GM23338 (cell line): ENCODE measurements at regions not wholly inside any gene's neighbourhood (a gene's known extent, or its start where the extent isn't known, plus 50 kb on each side); places are given as distances from the start of the nearest gene placed in this dataset.

Experiments
- ATAC-seq: fragments of 200-7000 bp; cut with Tn5 transposase; 3 replicates; pipeline ENCODE4 v1.9.1; 2020
- DNase-seq: peaks from one replicate; pipeline ENCODE4 v3.0.0-alpha.2; 2015; ENCODE audit warnings: low spot score
- H2AFZ ChIP-seq: fragments of 200-600 bp; sonication (generic); 2 replicates; pipeline ENCODE4 v1.8.0; 2016; ENCODE audit warnings: antibody characterized with exemption, mild to moderate bottlenecking, moderate library complexity
- H3F3A ChIP-seq: fragments of 200-600 bp; sonication (generic); replicated peaks from 2 replicates; pipeline ENCODE4 v1.8.0; 2017; ENCODE audit warnings: antibody characterized with exemption, mixed run types, low read depth
- H3K27ac ChIP-seq: fragments of 200-600 bp; sonication (generic); 2 replicates; pipeline ENCODE4 v1.6.1; 2016; ENCODE audit warnings: low read depth
- H3K27me3 ChIP-seq: fragments of 200-600 bp; sonication (generic); 2 replicates; pipeline ENCODE4 v1.8.0; 2016; ENCODE audit warnings: mild to moderate bottlenecking, mixed run types, moderate library complexity; ENCODE audit not compliant: insufficient read depth
- H3K36me3 ChIP-seq: fragments of 200-600 bp; sonication (generic); 2 replicates; pipeline ENCODE4 v1.8.0; 2016; ENCODE audit warnings: mild to moderate bottlenecking; ENCODE audit not compliant: insufficient read depth
- H3K4me1 ChIP-seq: fragments of 200-600 bp; sonication (generic); 2 replicates; pipeline ENCODE4 v1.8.0; 2016; ENCODE audit warnings: mild to moderate bottlenecking, moderate library complexity; ENCODE audit not compliant: insufficient read depth
- H3K4me2 ChIP-seq: fragments of 200-600 bp; sonication (generic); 2 replicates; pipeline ENCODE4 v1.7.1; 2017; ENCODE audit warnings: mixed run types
- H3K4me3 ChIP-seq: fragments of 200-600 bp; sonication (generic); 2 replicates; pipeline ENCODE4 v1.6.1; 2016; ENCODE audit warnings: mixed run types
- H3K79me2 ChIP-seq: fragments of 200-600 bp; sonication (generic); replicated peaks from 2 replicates; pipeline ENCODE4 v1.8.0; 2017; ENCODE audit warnings: mild to moderate bottlenecking; ENCODE audit not compliant: insufficient read depth
- H3K9me2 ChIP-seq: fragments of 200-600 bp; sonication (generic); 2 replicates; pipeline ENCODE4 v1.8.0; 2017; ENCODE audit not compliant: insufficient read depth
- H4K20me1 ChIP-seq: fragments of 200-600 bp; sonication (generic); replicated peaks from 2 replicates; pipeline ENCODE4 v1.8.0; 2017; ENCODE audit warnings: mild to moderate bottlenecking; ENCODE audit not compliant: insufficient read depth
- H3K27ac Mint-ChIP-seq: 2 replicates; pipeline ENCODE4 v1.8.0; 2020; ENCODE audit warnings: inconsistent platforms, mild to moderate bottlenecking, moderate library complexity, mixed read lengths
- H3K27me3 Mint-ChIP-seq: 3 replicates; pipeline ENCODE4 v1.8.0; 2022; ENCODE audit warnings: low read depth, mild to moderate bottlenecking, moderate library complexity, mixed read lengths, inconsistent platforms; ENCODE audit not compliant: insufficient read depth, poor library complexity
- H3K36me3 Mint-ChIP-seq: 3 replicates; pipeline ENCODE4 v1.8.0; 2021; ENCODE audit warnings: low read depth, mild to moderate bottlenecking, inconsistent platforms, moderate library complexity, mixed read lengths
- H3K4me1 Mint-ChIP-seq: 3 replicates; pipeline ENCODE4 v1.8.0; 2020; ENCODE audit warnings: mild to moderate bottlenecking, inconsistent platforms, mixed read lengths
- H3K4me3 Mint-ChIP-seq: 3 replicates; pipeline ENCODE4 v1.8.0; 2021; ENCODE audit warnings: moderate library complexity, mild to moderate bottlenecking, inconsistent platforms, mixed read lengths
- H3K9me3 Mint-ChIP-seq: 3 replicates; pipeline ENCODE4 v1.8.0; 2020; ENCODE audit warnings: moderate library complexity, mild to moderate bottlenecking, inconsistent platforms, mixed read lengths
- CREB1 ChIP-seq: fragments of 250-450 bp; sonication (Bioruptor Pico); IDR thresholded peaks from 2 replicates; pipeline ENCODE4 v1.5.0; 2020; ENCODE audit warnings: low read depth, mild to moderate bottlenecking, moderate library complexity
- CTCF ChIP-seq, 2 experiments: fragments of 200-600 bp in 1 of 2; sonication (generic) in 1 of 2; conservative IDR thresholded peaks; 2 replicates each; pipeline versions ENCODE4 v1.5.1 to v1.6.1; 2016 to 2017; ENCODE audit warnings: antibody characterized with exemption in 2 of 2, low read depth in 2 of 2, mild to moderate bottlenecking in 2 of 2, moderate library complexity in 1 of 2
- EZH2 ChIP-seq: fragments of 200-600 bp; sonication (generic); IDR thresholded peaks from one replicate; pipeline ENCODE4 v1.8.0; 2017; ENCODE audit warnings: antibody characterized with exemption, mild to moderate bottlenecking, low read depth; ENCODE audit not compliant: unreplicated experiment
- POLR2AphosphoS5 ChIP-seq: IDR thresholded peaks from 2 replicates; pipeline ENCODE4 v1.6.1; 2016; ENCODE audit warnings: antibody characterized with exemption, low read depth
- ZNF114 ChIP-seq: fragments of 250-450 bp; sonication (Bioruptor Pico); IDR thresholded peaks from 2 replicates; pipeline ENCODE4 v1.5.0; 2020; ENCODE audit warnings: mild to moderate bottlenecking, moderate library complexity
- ZNF331 ChIP-seq: fragments of 250-450 bp; sonication (Bioruptor Pico); IDR thresholded peaks from 2 replicates; pipeline ENCODE4 v1.5.0; 2020; ENCODE audit warnings: low read depth, mild to moderate bottlenecking, moderate library complexity
- ZNF462 ChIP-seq: fragments of 250-450 bp; sonication (Bioruptor Pico); IDR thresholded peaks from 2 replicates; pipeline ENCODE4 v1.5.0; 2020; ENCODE audit warnings: mild to moderate bottlenecking, moderate library complexity

GRCh38 chr18:1350931-1351450 lies 446.3 kb downstream of the ADCYAP1 start (continued):
- TF ChIP-seq ZNF462 (no peak), CTCF (conservative IDR thresholded peaks at IDR 0.05; ENCODE audit: low read depth in 2 of 2) (no peak)

GRCh38 chr18:1353025-1353424 lies 448.4 kb downstream of the ADCYAP1 start:
- H3K9me2 ChIP-seq, result peaks cover 3% of the 10 kb centered on the region; the same call in 1 of the 2 replicates
- H4K20me1 ChIP-seq, result no peaks in the 10 kb centered on the region
- Mint-ChIP-seq H3K4me3 (no peak overlapping the region), H3K27me3 (no peaks in the 10 kb centered on the region), H3K36me3 (no peaks in the 10 kb centered on the region), H3K4me1 (peaks cover 2% of the 10 kb centered on the region; the same call in 2 of the 3 replicates), H3K9me3 (no peaks in the 10 kb centered on the region), H3K27ac (no peak overlapping the region)
- no peak overlapping the region for H3K4me3 ChIP-seq
- no peak overlapping the region for H3K4me2 ChIP-seq
- no peaks in the 10 kb centered on the region for H3K36me3 ChIP-seq
- DNase-seq, result no peak
- no peak overlapping the region for H3K27ac ChIP-seq
- H3K79me2 ChIP-seq, result no peaks in the 10 kb centered on the region
- H2AFZ ChIP-seq, result no peak overlapping the region
- no peaks in the 10 kb centered on the region for H3K27me3 ChIP-seq
- no peak for ATAC-seq
- no peaks in the 10 kb centered on the region for H3K4me1 ChIP-seq
- no peaks in the 10 kb centered on the region for H3F3A ChIP-seq
- TF ChIP-seq ZNF114 (no peak), ZNF462 (no peak), CREB1 (CRISPR knock-in tag) (no peak), EZH2 (no peak), POLR2AphosphoS5 (no peak), ZNF331 (CRISPR knock-in tag) (no peak)
